ENCODE measurements at regions not wholly inside any gene's neighbourhood (a gene's known extent, or its start where the extent isn't known, plus 50 kb on each side); places are given as distances from the start of the nearest gene placed in this dataset.
A peak's percentile ranks its signal among the peaks of the same experiment; 100 is the strongest.

- Histone ChIP-seq H3K36me3 (ENCODE audit: control insufficient read depth in 4 of 4, insufficient read depth in 3 of 4, low read depth in 1 of 4, low read length in 3 of 4) (no peaks in the 10 kb centered on the region), H3K27me3 (ENCODE audit: control insufficient read depth in 4 of 4, insufficient read depth in 4 of 4, low read length in 3 of 4) (peaks cover 0 to 23% (median 4%) of the 10 kb centered on the region in 4 donors), H3K4me1 (ENCODE audit: control insufficient read depth in 4 of 4, insufficient read depth in 4 of 4, low read length in 3 of 4) (peaks cover 2 to 12% (median 11%) of the 10 kb centered on the region in 4 donors), H3K9me3 (ENCODE audit: control insufficient read depth in 4 of 4, low read length in 3 of 4) (no peaks in the 10 kb centered on the region), H3K27ac (ENCODE audit: low read depth in 1 of 2, low read length in 2 of 2) (no peak overlapping the region), H3K9ac (ENCODE audit: low read depth in 1 of 2, low read length in 2 of 2) (no peak overlapping the region), H3K4me3 (ENCODE audit: low read depth in 1 of 3, low read length in 3 of 3) (no peak overlapping the region)
- no peak for DNase-seq (ENCODE audit: low spot score)
- WGBS = 67% methylated on average over 1 of the region's 1 CpG
- no peak for TF ChIP-seq SP1 (IDR thresholded peaks at IDR 0.05)
- no peak for TF ChIP-seq HNF4A (conservative IDR thresholded peaks at IDR 0.05)
- no peak for TF ChIP-seq EGR1 (IDR thresholded peaks at IDR 0.05; ENCODE audit: low read depth in 2 of 2)
- TF ChIP-seq, protein P1, sequence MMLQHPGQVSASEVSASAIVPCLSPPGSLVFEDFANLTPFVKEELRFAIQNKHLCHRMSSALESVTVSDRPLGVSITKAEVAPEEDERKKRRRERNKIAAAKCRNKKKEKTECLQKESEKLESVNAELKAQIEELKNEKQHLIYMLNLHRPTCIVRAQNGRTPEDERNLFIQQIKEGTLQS (IDR thresholded peaks at IDR 0.05) = no peak
- TF ChIP-seq YY1 (IDR thresholded peaks at IDR 0.05) = no peak
- peak in 1 of 2 donors; percentile 10 for TF ChIP-seq RAD21 (IDR thresholded peaks at IDR 0.05)
- no peak for TF ChIP-seq RXRA (IDR thresholded peaks at IDR 0.05)
Measured at GRCh38 chr5:163569284-163569683, 63.9 kb downstream of the MAT2B start.

- Histone ChIP-seq H3K4me1 (ENCODE audit: control insufficient read depth in 4 of 4, insufficient read depth in 4 of 4, low read length in 3 of 4) (no peaks in the 10 kb centered on the region), H3K27me3 (ENCODE audit: control insufficient read depth in 4 of 4, insufficient read depth in 4 of 4, low read length in 3 of 4) (peaks cover 0 to 12% (median 2%) of the 10 kb centered on the region in 4 donors), H3K9me3 (ENCODE audit: control insufficient read depth in 4 of 4, low read length in 3 of 4) (no peaks in the 10 kb centered on the region), H3K9ac (ENCODE audit: low read depth in 1 of 2, low read length in 2 of 2) (no peak overlapping the region), H3K4me3 (ENCODE audit: low read depth in 1 of 3, low read length in 3 of 3) (no peak overlapping the region), H3K27ac (ENCODE audit: low read depth in 1 of 2, low read length in 2 of 2) (no peak overlapping the region), H3K36me3 (ENCODE audit: control insufficient read depth in 4 of 4, insufficient read depth in 3 of 4, low read depth in 1 of 4, low read length in 3 of 4) (no peaks in the 10 kb centered on the region)
- WGBS = 77% methylated on average over 3 of the region's 3 CpGs
- DNase-seq (ENCODE audit: low spot score) = no peak
- TF ChIP-seq CTCF (IDR thresholded peaks at IDR 0.05; ENCODE audit: low read depth, low read length, missing input control) (no peak), HNF4A (conservative IDR thresholded peaks at IDR 0.05) (no peak), FOXA2 (IDR thresholded peaks at IDR 0.05) (no peak), EGR1 (IDR thresholded peaks at IDR 0.05; ENCODE audit: low read depth in 2 of 2) (no peak), JUND (IDR thresholded peaks at IDR 0.05) (no peak), HNF4G (IDR thresholded peaks at IDR 0.05) (no peak), TAF1 (conservative IDR thresholded peaks at IDR 0.05) (no peak), RXRA (IDR thresholded peaks at IDR 0.05) (no peak), FOXA1 (IDR thresholded peaks at IDR 0.05) (no peak), GABPA (IDR thresholded peaks at IDR 0.05 in 1 of 2, conservative IDR thresholded peaks at IDR 0.05 in 1 of 2) (no peak)
- TF ChIP-seq, protein P2, sequence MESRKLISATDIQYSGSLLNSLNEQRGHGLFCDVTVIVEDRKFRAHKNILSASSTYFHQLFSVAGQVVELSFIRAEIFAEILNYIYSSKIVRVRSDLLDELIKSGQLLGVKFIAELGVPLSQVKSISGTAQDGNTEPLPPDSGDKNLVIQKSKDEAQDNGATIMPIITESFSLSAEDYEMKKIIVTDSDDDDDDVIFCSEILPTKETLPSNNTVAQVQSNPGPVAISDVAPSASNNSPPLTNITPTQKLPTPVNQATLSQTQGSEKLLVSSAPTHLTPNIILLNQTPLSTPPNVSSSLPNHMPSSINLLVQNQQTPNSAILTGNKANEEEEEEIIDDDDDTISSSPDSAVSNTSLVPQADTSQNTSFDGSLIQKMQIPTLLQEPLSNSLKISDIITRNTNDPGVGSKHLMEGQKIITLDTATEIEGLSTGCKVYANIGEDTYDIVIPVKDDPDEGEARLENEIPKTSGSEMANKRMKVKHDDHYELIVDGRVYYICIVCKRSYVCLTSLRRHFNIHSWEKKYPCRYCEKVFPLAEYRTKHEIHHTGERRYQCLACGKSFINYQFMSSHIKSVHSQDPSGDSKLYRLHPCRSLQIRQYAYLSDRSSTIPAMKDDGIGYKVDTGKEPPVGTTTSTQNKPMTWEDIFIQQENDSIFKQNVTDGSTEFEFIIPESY (IDR thresholded peaks at IDR 0.05) = no peak
Measured at GRCh38 chr5:163571744-163572143, 66.3 kb downstream of the MAT2B start.

Measured in liver (tissue), 8 donors.